ENCODE measurements at regions not wholly inside any gene's neighbourhood (a gene's known extent, or its start where the extent isn't known, plus 50 kb on each side); places are given as distances from the start of the nearest gene placed in this dataset.

DNA sequence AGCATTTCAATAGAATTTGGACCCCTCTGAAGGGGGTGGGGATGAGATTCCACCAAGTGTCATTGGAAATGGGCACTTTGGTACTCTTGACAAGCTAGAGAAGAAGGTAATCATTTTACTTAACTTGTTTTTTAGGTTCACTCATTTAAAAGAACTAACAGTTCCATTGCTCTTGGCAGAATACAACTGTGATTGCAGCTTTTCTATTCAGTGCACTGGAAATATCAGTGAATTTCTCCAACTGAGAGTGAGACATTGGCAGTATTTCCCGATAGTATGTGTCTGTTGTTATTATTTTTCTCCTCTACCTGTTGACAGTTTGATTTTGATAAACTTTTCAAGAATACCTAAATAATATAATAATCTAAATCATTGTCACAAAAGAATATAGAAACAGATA, 1356.7 kb upstream of the NXPH2 start:
- Histone ChIP-seq H3K79me2 (ENCODE audit: insufficient read depth, low read length) (no peaks in the 10 kb centered on the region), H3K9me2 (replicated peaks; ENCODE audit: low read depth, low read length) (no peaks in the 10 kb centered on the region), H3K36me3 (ENCODE audit: insufficient read depth, low read length) (no peaks in the 10 kb centered on the region), H3K9me3 (ENCODE audit: insufficient read depth, low read depth, low read length) (no peaks in the 10 kb centered on the region), H4K20me1 (ENCODE audit: insufficient read depth, low read length, poor library complexity, severe bottlenecking) (no peaks in the 10 kb centered on the region), H3K4me2 (ENCODE audit: low read depth, low read length, poor library complexity, severe bottlenecking) (no peak overlapping the region), H3K9ac (ENCODE audit: low read depth, low read length, poor library complexity, severe bottlenecking) (no peak overlapping the region), H2AFZ (ENCODE audit: low read length) (no peak overlapping the region), H3F3A (ENCODE audit: low read depth) (no peaks in the 10 kb centered on the region), H3K4me1 (ENCODE audit: insufficient read depth, low read length, poor library complexity, severe bottlenecking) (no peaks in the 10 kb centered on the region), H3K4me3 (ENCODE audit: low read length, poor library complexity, severe bottlenecking) (no peak overlapping the region), H3K27me3 (ENCODE audit: insufficient read depth, low read length, poor library complexity, severe bottlenecking) (no peaks in the 10 kb centered on the region)
- TF ChIP-seq EZH2phosphoT487 (IDR thresholded peaks at IDR 0.05; ENCODE audit: borderline replicate concordance) = no peak
- no peak for TF ChIP-seq CTCF (conservative IDR thresholded peaks at IDR 0.05; ENCODE audit: low read length)

DNA sequence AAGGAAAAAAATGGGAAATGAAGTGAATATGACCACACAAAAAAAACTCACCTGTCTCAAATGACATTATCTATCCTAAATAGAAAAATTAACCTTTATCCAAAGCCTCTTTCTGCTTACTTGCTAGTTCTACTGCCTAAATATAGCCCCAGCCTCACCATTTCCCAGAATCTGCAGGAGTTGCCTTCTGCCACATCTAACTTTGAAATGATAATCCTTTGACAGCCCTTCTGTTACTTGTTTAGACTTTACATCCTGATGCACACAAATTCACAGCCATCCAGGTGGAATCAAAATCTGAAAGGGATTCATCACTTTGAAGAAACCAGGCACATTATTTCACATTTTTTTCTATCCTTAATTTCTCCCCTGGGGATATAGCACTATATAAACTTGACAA, 1356.2 kb upstream of the NXPH2 start:
- H3K9me3 ChIP-seq (ENCODE audit: insufficient read depth, low read depth, low read length) = no peaks in the 10 kb centered on the region
- no peak overlapping the region for H3K4me3 ChIP-seq (ENCODE audit: low read length, poor library complexity, severe bottlenecking)
- no peak overlapping the region for H3K4me2 ChIP-seq (ENCODE audit: low read depth, low read length, poor library complexity, severe bottlenecking)
- no peaks in the 10 kb centered on the region for H4K20me1 ChIP-seq (ENCODE audit: insufficient read depth, low read length, poor library complexity, severe bottlenecking)
- no peaks in the 10 kb centered on the region for H3F3A ChIP-seq (ENCODE audit: low read depth)
- TF ChIP-seq CTCF (conservative IDR thresholded peaks at IDR 0.05; ENCODE audit: low read length) (no peak), EZH2phosphoT487 (IDR thresholded peaks at IDR 0.05; ENCODE audit: borderline replicate concordance) (no peak)
- no peak overlapping the region for H2AFZ ChIP-seq (ENCODE audit: low read length)
- H3K79me2 ChIP-seq (ENCODE audit: insufficient read depth, low read length) = no peaks in the 10 kb centered on the region
- H3K36me3 ChIP-seq (ENCODE audit: insufficient read depth, low read length) = no peaks in the 10 kb centered on the region
- H3K4me1 ChIP-seq (ENCODE audit: insufficient read depth, low read length, poor library complexity, severe bottlenecking) = no peaks in the 10 kb centered on the region
- H3K9ac ChIP-seq (ENCODE audit: low read depth, low read length, poor library complexity, severe bottlenecking) = no peak overlapping the region
- H3K27me3 ChIP-seq (ENCODE audit: insufficient read depth, low read length, poor library complexity, severe bottlenecking) = no peaks in the 10 kb centered on the region
- no peaks in the 10 kb centered on the region for H3K9me2 ChIP-seq (replicated peaks; ENCODE audit: low read depth, low read length)

- Histone ChIP-seq H3K4me2 (ENCODE audit: low read depth, low read length, poor library complexity, severe bottlenecking) (no peak overlapping the region), H2AFZ (ENCODE audit: low read length) (no peak overlapping the region)
Measured at GRCh38 chr2:140128909-140129308, 1348.7 kb upstream of the NXPH2 start.

More at GRCh38 chr2:140128909-140129308, 1348.7 kb upstream of the NXPH2 start:
- Histone ChIP-seq H3K9ac (ENCODE audit: low read depth, low read length, poor library complexity, severe bottlenecking) (no peak overlapping the region), H3K27me3 (ENCODE audit: insufficient read depth, low read length, poor library complexity, severe bottlenecking) (no peaks in the 10 kb centered on the region), H3K79me2 (ENCODE audit: insufficient read depth, low read length) (no peaks in the 10 kb centered on the region), H3K4me1 (ENCODE audit: insufficient read depth, low read length, poor library complexity, severe bottlenecking) (no peaks in the 10 kb centered on the region), H3K9me2 (replicated peaks; ENCODE audit: low read depth, low read length) (peaks cover 6% of the 10 kb centered on the region; the same call in 1 of the 2 replicates), H4K20me1 (ENCODE audit: insufficient read depth, low read length, poor library complexity, severe bottlenecking) (no peaks in the 10 kb centered on the region), H3K36me3 (ENCODE audit: insufficient read depth, low read length) (no peaks in the 10 kb centered on the region), H3F3A (ENCODE audit: low read depth) (no peaks in the 10 kb centered on the region), H3K9me3 (ENCODE audit: insufficient read depth, low read depth, low read length) (no peaks in the 10 kb centered on the region), H3K4me3 (ENCODE audit: low read length, poor library complexity, severe bottlenecking) (no peak overlapping the region)
- TF ChIP-seq EZH2phosphoT487 (IDR thresholded peaks at IDR 0.05; ENCODE audit: borderline replicate concordance) (no peak), CTCF (conservative IDR thresholded peaks at IDR 0.05; ENCODE audit: low read length) (no peak)
